GM18505 (cell line): ENCODE measurements at regions not wholly inside any gene's neighbourhood (a gene's known extent, or its start where the extent isn't known, plus 50 kb on each side); places are given as distances from the start of the nearest gene placed in this dataset.

ENCODE experiments used
- ATAC-seq: cut with Tn5 transposase; IDR thresholded peaks from one replicate; pipeline ENCODE4 v1.9.1; 2021; ENCODE audit not compliant: unreplicated experiment
- POLR2A ChIP-seq: IDR thresholded peaks from 4 replicates; pipeline ENCODE4 v1.6.1; 2011; ENCODE audit warnings: borderline replicate concordance; ENCODE audit not compliant: insufficient read depth, insufficient read length; ENCODE audit errors: extremely low read depth

GRCh38 chr10:113313048-113313602 is 239.7 kb upstream of the HABP2 start:
- no peak for ATAC-seq
- TF ChIP-seq POLR2A, result no peak

DNA sequence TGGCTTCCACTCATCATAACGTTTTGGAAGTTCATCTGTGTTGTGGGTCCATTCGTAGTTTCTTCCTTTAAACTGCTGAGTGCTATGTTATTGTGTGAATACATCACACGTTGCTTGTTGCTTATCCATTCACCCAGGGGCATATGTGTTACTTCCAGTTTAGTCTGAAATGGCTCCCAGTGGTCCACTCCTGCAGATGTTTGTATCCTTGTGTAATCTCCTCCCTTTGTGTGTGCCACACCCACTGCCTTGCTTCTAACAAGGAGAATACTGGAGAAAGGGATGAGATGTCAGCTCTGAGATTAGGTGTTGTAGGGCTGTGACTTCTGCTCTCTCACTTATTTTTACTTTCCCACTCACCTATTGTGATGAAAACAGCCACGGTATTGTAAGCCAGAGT is 239.1 kb upstream of the HABP2 start:
- TF ChIP-seq POLR2A, result no peak

GRCh38 chr10:113316506-113316905 is 236.3 kb upstream of the HABP2 start:
- no peak for TF ChIP-seq POLR2A
- no peak for ATAC-seq

More for the DNA sequence above, 239.1 kb upstream of the HABP2 start:
- no peak for ATAC-seq

- TF ChIP-seq POLR2A, result no peak
- ATAC-seq, result no peak
Observed at GRCh38 chr10:113317489-113317888, 235.4 kb upstream of the HABP2 start.

DNA sequence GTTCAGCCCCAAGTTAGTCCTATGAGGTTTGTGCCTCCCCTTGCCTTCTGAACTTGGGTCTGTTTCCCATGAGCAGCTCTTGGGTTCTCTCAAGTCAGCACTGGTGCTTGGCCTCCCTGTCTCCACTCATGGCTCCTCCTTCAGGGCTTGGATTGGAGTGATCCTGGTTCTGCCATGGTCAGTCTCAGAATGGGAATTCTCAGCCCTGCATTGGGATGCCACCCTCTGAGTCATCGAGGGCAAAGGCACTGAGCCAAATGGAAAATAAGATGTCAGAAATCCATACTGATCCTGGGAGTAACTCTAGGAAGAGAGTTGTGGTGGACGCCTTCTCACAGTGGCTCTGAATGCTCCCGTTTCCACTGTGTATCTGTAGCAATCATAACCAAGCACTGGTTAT is 233.4 kb upstream of the HABP2 start:
- no peak for ATAC-seq
- no peak for TF ChIP-seq POLR2A

- no peak for ATAC-seq
- no peak for TF ChIP-seq POLR2A
Observed at GRCh38 chr10:113320211-113320610, 232.6 kb upstream of the HABP2 start.

GRCh38 chr10:113320987-113321386 is 231.9 kb upstream of the HABP2 start:
- no peak for TF ChIP-seq POLR2A
- no peak for ATAC-seq

GRCh38 chr10:113322843-113323242 is 230.0 kb upstream of the HABP2 start:
- no peak for ATAC-seq
- no peak for TF ChIP-seq POLR2A

DNA sequence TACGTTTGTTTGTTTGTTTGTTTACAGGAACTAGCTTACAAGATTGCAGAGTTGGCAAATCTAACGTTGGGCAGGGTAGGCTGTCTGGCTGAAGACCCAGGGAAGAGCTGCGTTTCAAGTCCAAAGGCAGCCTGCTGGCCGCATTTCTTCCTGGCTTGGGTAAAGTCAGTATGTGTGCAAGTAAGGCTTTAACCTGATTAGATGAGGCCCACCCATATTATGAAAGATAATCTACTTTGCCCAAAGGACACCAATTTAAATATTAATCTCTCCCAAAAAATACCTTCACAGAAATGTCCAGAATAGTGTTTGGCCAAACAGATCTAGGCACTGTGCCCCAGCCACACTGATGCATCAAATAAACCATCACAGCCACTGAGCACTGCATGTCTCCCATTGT is 228.9 kb upstream of the HABP2 start:
- no peak for TF ChIP-seq POLR2A
- no peak for ATAC-seq

DNA sequence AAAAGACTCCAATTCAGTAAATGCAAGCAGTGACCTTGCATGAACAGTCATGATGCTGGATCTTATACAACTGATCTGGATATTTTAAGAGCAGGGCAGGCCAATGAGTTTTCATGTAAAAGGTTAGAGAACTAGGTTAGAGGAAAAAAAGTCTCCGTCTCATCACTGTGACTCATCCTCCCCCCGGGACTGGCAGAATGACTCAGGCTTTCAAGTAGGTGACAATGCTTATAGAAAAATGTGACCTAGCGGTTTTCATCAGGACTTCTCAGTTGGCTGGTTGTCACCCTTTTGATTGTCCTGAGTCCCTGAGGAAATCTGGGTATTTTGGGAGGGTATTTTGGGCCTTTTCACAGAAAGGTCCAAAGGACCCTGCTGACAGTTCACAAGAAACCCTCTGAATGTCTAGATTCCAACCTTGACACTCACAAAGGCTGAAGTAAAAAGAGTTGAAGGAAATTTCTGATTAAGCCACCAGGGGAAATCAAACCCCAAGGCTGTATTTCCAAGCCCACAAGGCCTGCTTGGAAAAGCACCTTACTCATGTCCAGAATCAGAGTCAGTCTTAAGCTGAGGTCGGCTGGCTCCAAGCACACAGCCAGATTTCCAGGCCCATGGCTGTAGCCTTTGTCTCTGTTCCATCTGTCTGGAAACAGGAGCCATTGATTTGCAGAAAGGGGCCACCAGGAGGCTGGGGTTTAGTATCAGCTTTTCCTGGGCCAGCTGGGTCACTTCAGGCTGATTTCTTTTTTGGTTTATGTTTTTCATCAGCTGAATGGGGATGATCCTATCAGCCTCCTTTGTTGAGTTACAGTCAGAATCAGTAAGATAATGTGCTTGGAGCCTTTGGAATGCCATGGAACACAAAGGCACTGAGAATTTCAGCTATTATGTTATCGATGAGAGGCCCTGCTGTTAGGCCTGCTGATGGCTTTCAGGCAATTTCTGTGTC is 226.4 kb upstream of the HABP2 start:
- ATAC-seq, result peak; percentile 90

GRCh38 chr10:113329121-113329596 is 223.7 kb upstream of the HABP2 start:
- no peak for ATAC-seq
- no peak for TF ChIP-seq POLR2A

More for the DNA sequence above, 226.4 kb upstream of the HABP2 start:
- no peak for TF ChIP-seq POLR2A

GRCh38 chr10:113331961-113332360 is 220.9 kb upstream of the HABP2 start:
- no peak for TF ChIP-seq POLR2A
- no peak for ATAC-seq

GRCh38 chr10:113333313-113333712 is 219.5 kb upstream of the HABP2 start:
- TF ChIP-seq POLR2A, result no peak
- ATAC-seq, result no peak

- ATAC-seq, result no peak
- no peak for TF ChIP-seq POLR2A
Observed at GRCh38 chr10:113335592-113335991, 217.3 kb upstream of the HABP2 start.
